Heart left ventricle (tissue), 16 donors: ENCODE measurements at regions not wholly inside any gene's neighbourhood (a gene's known extent, or its start where the extent isn't known, plus 50 kb on each side); places are given as distances from the start of the nearest gene placed in this dataset.
A peak's percentile ranks its signal among the peaks of the same experiment; 100 is the strongest.

Experiments used
- ATAC-seq, 4 donors: fragments of 200-7000 bp; cut with Tn5 transposase; one replicate each; pipeline ENCODE4 v1.9.1; 2020 to 2022; ENCODE audit warnings: moderate library complexity in 4 of 4, mild to moderate bottlenecking in 3 of 4, moderate number of reproducible peaks in 1 of 4
- DNase-seq, 5 donors: peaks; one replicate each; pipeline ENCODE4 v3.0.0-alpha.2; 2020
- H3K27ac ChIP-seq, 12 donors: fragments of 200-600 bp; sonication (generic) in 4 of 12; one replicate each; pipeline versions ENCODE4 v1.5.0 to v1.8.0; 2016 to 2022; ENCODE audit warnings: mild to moderate bottlenecking in 2 of 12
- H3K27me3 ChIP-seq, 9 donors: fragments of 200-600 bp; sonication (generic) in 2 of 9; one replicate each; pipeline versions ENCODE4 v1.5.1 to v1.8.0; 2016 to 2022; ENCODE audit warnings: mild to moderate bottlenecking in 3 of 9
- H3K36me3 ChIP-seq, 9 donors: fragments of 200-600 bp; sonication (generic) in 2 of 9; one replicate each; pipeline versions ENCODE4 v1.5.0 to v1.8.0; 2018 to 2022; ENCODE audit warnings: mild to moderate bottlenecking in 2 of 9
- H3K4me1 ChIP-seq, 12 donors: fragments of 200-600 bp; sonication (generic) in 4 of 12; one replicate each; pipeline versions ENCODE4 v1.5.0 to v1.8.0; 2016 to 2022; ENCODE audit warnings: mild to moderate bottlenecking in 3 of 12
- H3K4me3 ChIP-seq, 12 donors: fragments of 200-600 bp; sonication (generic) in 4 of 12; one replicate each; pipeline versions ENCODE4 v1.5.0 to v1.8.0; 2017 to 2022; ENCODE audit warnings: mild to moderate bottlenecking in 9 of 12, moderate library complexity in 4 of 12
- H3K9me3 ChIP-seq, 12 donors: fragments of 200-600 bp; sonication (generic) in 4 of 12; one replicate each; pipeline versions ENCODE4 v1.5.0 to v1.8.0; 2016 to 2022; ENCODE audit warnings: mild to moderate bottlenecking in 1 of 12
- POLR2A ChIP-seq, 2 donors: fragments of 450-650 bp; IDR thresholded peaks; one replicate each; pipeline ENCODE4 v1.6.1; 2017; ENCODE audit warnings: antibody characterized with exemption in 2 of 2, mild to moderate bottlenecking in 2 of 2, moderate library complexity in 2 of 2
- WGBS, 4 donors: extraction: QIAGEN DNeasy Blood & Tissue Kit in 2 of 4; methylation state at CpG; one replicate each; pipeline versions ENCODE4 v1.1.5 to v1.1.7; 2013 to 2018; 5-methylcytosine and 5-hydroxymethylcytosine counted together
- intact Hi-C, 10 donors: fragments of 100-400 bp; cut with DNase I; formaldehyde crosslinking; loops; one replicate each; pipeline versions ENCODE4 v1.11.1 to v1.14.2; 2022
- TF ChIP-seq, protein P1 (sequence below), 12 donors: fragments of 200-600 bp; sonication (generic) in 4 of 12; IDR thresholded peaks; one replicate each; pipeline versions ENCODE4 v1.5.0 to v1.8.0; 2018 to 2022; ENCODE audit warnings: antibody characterized with exemption in 12 of 12, mild to moderate bottlenecking in 5 of 12
- donor health status: ischemic (EF 13 %, LVEDD 7.1; RV severe dilation, severe dysfunction).
- donor health status: healthy with polysubstance abuse.
- donor health status: DM: no; HTN: yes; CAD: no.
- donor health status: DM: no; HTN: no; CAD: no.
- donor health status: ischemic (EF 25% LVEDD 6.9; RV normal size, moderate dysfunction).
- donor health status: ischemic (EF 25% LVEDD 5.7; RV mildly dilated, moderate dysfunction).
- donor health status: healthy.
- donor health status: DM: yes; HTN: yes; CAD: no.
- donor health status: ischemic (EF 35%, LVEDD 5.7; RV mildly dilated, moderate dysfunction).
- donor health status: nonischemic (EF 11% LVEDD 7.7; RV severe dilation, severe dysfunction).
- donor health status: DM: yes; HTN: yes; CAD: no.
- donor health status: PGD.
- donor health status: ischemic (EF 29% LVEDD 5.4; RV normal size, mild dysfunction).
- donor health status: nonischemic (EF 23%, LVEDD 6.1; RV moderate dilation, normal function).

GRCh38 chr2:43123981-43124686 lies 102.3 kb downstream of the ZFP36L2 start:
- WGBS, 4 donors: 74 to 87% (median 80%) methylated on average over 9 of the region's 9 CpGs
- intact Hi-C loops: loop anchor here in 5 of 10 donors (5.0 to 10.0 kb wide), 4 partner anchors 99 to 368 kb away; no protein-coding TSS in a partner anchor
- DNase-seq: peak in 1 of 5 donors; percentile 31

GRCh38 chr2:43123486-43123885 lies 102.9 kb downstream of the ZFP36L2 start:
- peaks cover 0 to 31% (median 11%) of the 10 kb centered on the region in 12 donors for H3K4me1 ChIP-seq
- H3K36me3 ChIP-seq: no peaks in the 10 kb centered on the region
- TF ChIP-seq, protein P1, sequence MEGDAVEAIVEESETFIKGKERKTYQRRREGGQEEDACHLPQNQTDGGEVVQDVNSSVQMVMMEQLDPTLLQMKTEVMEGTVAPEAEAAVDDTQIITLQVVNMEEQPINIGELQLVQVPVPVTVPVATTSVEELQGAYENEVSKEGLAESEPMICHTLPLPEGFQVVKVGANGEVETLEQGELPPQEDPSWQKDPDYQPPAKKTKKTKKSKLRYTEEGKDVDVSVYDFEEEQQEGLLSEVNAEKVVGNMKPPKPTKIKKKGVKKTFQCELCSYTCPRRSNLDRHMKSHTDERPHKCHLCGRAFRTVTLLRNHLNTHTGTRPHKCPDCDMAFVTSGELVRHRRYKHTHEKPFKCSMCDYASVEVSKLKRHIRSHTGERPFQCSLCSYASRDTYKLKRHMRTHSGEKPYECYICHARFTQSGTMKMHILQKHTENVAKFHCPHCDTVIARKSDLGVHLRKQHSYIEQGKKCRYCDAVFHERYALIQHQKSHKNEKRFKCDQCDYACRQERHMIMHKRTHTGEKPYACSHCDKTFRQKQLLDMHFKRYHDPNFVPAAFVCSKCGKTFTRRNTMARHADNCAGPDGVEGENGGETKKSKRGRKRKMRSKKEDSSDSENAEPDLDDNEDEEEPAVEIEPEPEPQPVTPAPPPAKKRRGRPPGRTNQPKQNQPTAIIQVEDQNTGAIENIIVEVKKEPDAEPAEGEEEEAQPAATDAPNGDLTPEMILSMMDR (IDR thresholded peaks at IDR 0.05): no peak
- TF ChIP-seq POLR2A (IDR thresholded peaks at IDR 0.05): no peak
- H3K27ac ChIP-seq: peak overlapping the region in 1 of 12 donors; percentile 49
- ATAC-seq (no peak), DNase-seq (peak in 1 of 5 donors; percentile 31)
- H3K27me3 ChIP-seq: no peaks in the 10 kb centered on the region
- peaks cover 0 to 12% (median 3%) of the 10 kb centered on the region in 12 donors for H3K9me3 ChIP-seq
- no peak overlapping the region for H3K4me3 ChIP-seq
- WGBS, 4 donors: 72 to 85% (median 77%) methylated on average over 5 to 8 of the region's 8 CpGs
- intact Hi-C loops: loop anchor here in 5 of 10 donors (5.0 to 10.0 kb wide), 4 partner anchors 99 to 369 kb away; no protein-coding TSS in a partner anchor

More at GRCh38 chr2:43123981-43124686, 102.3 kb downstream of the ZFP36L2 start:
- Histone ChIP-seq H3K27ac (no peak overlapping the region), H3K4me1 (peaks cover 0 to 38% (median 11%) of the 10 kb centered on the region in 12 donors), H3K36me3 (no peaks in the 10 kb centered on the region), H3K9me3 (peaks cover 0 to 9% (median 2%) of the 10 kb centered on the region in 12 donors), H3K4me3 (no peak overlapping the region), H3K27me3 (no peaks in the 10 kb centered on the region)
- TF ChIP-seq POLR2A (IDR thresholded peaks at IDR 0.05): no peak
- TF ChIP-seq, protein P1 (IDR thresholded peaks at IDR 0.05): no peak
- ATAC-seq: no peak

DNA sequence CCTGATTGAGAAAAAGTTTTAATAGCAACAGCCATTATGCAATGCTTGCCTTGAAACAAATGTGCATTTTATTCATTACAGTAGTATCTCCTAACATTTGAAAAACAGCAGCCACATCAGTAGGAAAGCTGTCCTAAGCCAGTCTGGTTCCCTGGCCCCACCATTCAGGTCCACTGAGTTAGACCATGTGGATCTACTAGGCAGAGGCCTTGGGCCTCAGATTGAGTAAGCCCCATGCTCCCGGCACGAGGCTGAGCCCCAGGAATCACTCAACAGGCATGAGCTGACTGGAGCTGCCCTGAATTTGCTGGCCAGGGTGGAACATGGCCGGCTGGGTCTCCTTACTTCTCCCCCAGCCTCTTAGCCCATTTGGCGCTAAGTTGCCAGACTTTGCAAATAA lies 103.4 kb downstream of the ZFP36L2 start:
- no peak for TF ChIP-seq POLR2A (IDR thresholded peaks at IDR 0.05)
- TF ChIP-seq, protein P1 (IDR thresholded peaks at IDR 0.05): no peak
- Histone ChIP-seq H3K9me3 (peaks cover 0 to 14% (median 3%) of the 10 kb centered on the region in 12 donors), H3K27me3 (no peaks in the 10 kb centered on the region), H3K36me3 (no peaks in the 10 kb centered on the region), H3K4me1 (peaks cover 0 to 31% (median 10%) of the 10 kb centered on the region in 12 donors), H3K27ac (peak overlapping the region in 1 of 12 donors; percentile 49), H3K4me3 (no peak overlapping the region)
- WGBS, 4 donors: 85 to 90% (median 88%) methylated on average over 4 of the region's 4 CpGs
- intact Hi-C loops: loop anchor here in 5 of 10 donors (5.0 to 10.0 kb wide), 4 partner anchors 98 to 369 kb away; no protein-coding TSS in a partner anchor
- DNase-seq: peak in 1 of 5 donors; percentile 19
- ATAC-seq: no peak

GRCh38 chr2:43121580-43122314 lies 104.7 kb downstream of the ZFP36L2 start:
- Histone ChIP-seq H3K27me3 (no peaks in the 10 kb centered on the region), H3K27ac (no peak overlapping the region), H3K4me1 (peaks cover 0 to 24% (median 5%) of the 10 kb centered on the region in 12 donors), H3K9me3 (peaks cover 0 to 18% (median 3%) of the 10 kb centered on the region in 12 donors), H3K36me3 (no peaks in the 10 kb centered on the region), H3K4me3 (no peak overlapping the region)
- no peak for TF ChIP-seq POLR2A (IDR thresholded peaks at IDR 0.05)
- TF ChIP-seq, protein P1 (IDR thresholded peaks at IDR 0.05): no peak
- DNase-seq: no peak
- 76 to 86% (median 79%) methylated on average over 4 of the region's 4 CpGs for WGBS, 4 donors
- no peak for ATAC-seq
- intact Hi-C loops: loop anchor here in 5 of 10 donors (5.0 to 10.0 kb wide), 4 partner anchors 97 to 371 kb away; no protein-coding TSS in a partner anchor
